Activated T-cell treated with anti-CD3 and anti-CD28 coated beads, Interleukin-2, amount 50 U/mL, for 24 hours (primary cell): ENCODE measurements at regions not wholly inside any gene's neighbourhood (a gene's known extent, or its start where the extent isn't known, plus 50 kb on each side); places are given as distances from the start of the nearest gene placed in this dataset.
"Not testable (repeated sequence)": the region's sequence is repeated elsewhere in the genome, so short reads cannot be mapped to it uniquely, and the experiment has no call there.

Experiments used
- DNase-seq: peaks from one replicate; pipeline ENCODE4 v3.0.0-alpha.2; 2020
- H3K27ac Mint-ChIP-seq: 2 replicates; pipeline ENCODE4 v1.8.0; 2020; ENCODE audit warnings: mild to moderate bottlenecking, mixed read lengths
- H3K27me3 Mint-ChIP-seq: 2 replicates; pipeline ENCODE4 v1.8.0; 2020; ENCODE audit warnings: mixed read lengths
- H3K36me3 Mint-ChIP-seq: 2 replicates; pipeline ENCODE4 v1.8.0; 2020; ENCODE audit warnings: low read depth, mixed read lengths
- H3K4me1 Mint-ChIP-seq: 2 replicates; pipeline ENCODE4 v1.8.0; 2020; ENCODE audit warnings: low read depth, mixed read lengths
- H3K4me3 Mint-ChIP-seq: 2 replicates; pipeline ENCODE4 v1.8.0; 2020; ENCODE audit warnings: mild to moderate bottlenecking, moderate library complexity, mixed read lengths
- H3K9me3 Mint-ChIP-seq: 2 replicates; pipeline ENCODE4 v1.8.0; 2020; ENCODE audit warnings: mixed read lengths

GRCh38 chr1:181310560-181310959, 172.8 kb upstream of the CACNA1E start:
- Mint-ChIP-seq H3K27ac (no peak overlapping the region), H3K36me3 (no peaks in the 10 kb centered on the region), H3K27me3 (peaks cover 25% of the 10 kb centered on the region), H3K4me3 (no peak overlapping the region), H3K9me3 (no peaks in the 10 kb centered on the region), H3K4me1 (peaks cover 8% of the 10 kb centered on the region)
- DNase-seq = no peak

GRCh38 chr1:181312946-181313345, 170.4 kb upstream of the CACNA1E start:
- no peaks in the 10 kb centered on the region for H3K36me3 Mint-ChIP-seq
- H3K4me3 Mint-ChIP-seq = no peak overlapping the region
- H3K27me3 Mint-ChIP-seq = peaks cover 47% of the 10 kb centered on the region
- no peaks in the 10 kb centered on the region for H3K9me3 Mint-ChIP-seq
- H3K4me1 Mint-ChIP-seq = peaks cover 15% of the 10 kb centered on the region
- no peak for DNase-seq
- H3K27ac Mint-ChIP-seq = no peak overlapping the region

GRCh38 chr1:181313466-181313865, 169.9 kb upstream of the CACNA1E start:
- H3K4me3 Mint-ChIP-seq = no peak overlapping the region
- H3K4me1 Mint-ChIP-seq = peaks cover 19% of the 10 kb centered on the region
- H3K27ac Mint-ChIP-seq = no peak overlapping the region
- H3K36me3 Mint-ChIP-seq = no peaks in the 10 kb centered on the region
- H3K27me3 Mint-ChIP-seq = peaks cover 52% of the 10 kb centered on the region
- DNase-seq = no peak
- H3K9me3 Mint-ChIP-seq = no peaks in the 10 kb centered on the region

- no peak overlapping the region for H3K4me3 Mint-ChIP-seq
- DNase-seq = no peak
- no peaks in the 10 kb centered on the region for H3K9me3 Mint-ChIP-seq
- no peak overlapping the region for H3K27ac Mint-ChIP-seq
- H3K36me3 Mint-ChIP-seq = no peaks in the 10 kb centered on the region
- peaks cover 57% of the 10 kb centered on the region for H3K27me3 Mint-ChIP-seq
- H3K4me1 Mint-ChIP-seq = peaks cover 25% of the 10 kb centered on the region
Observed at GRCh38 chr1:181314010-181314409, 169.3 kb upstream of the CACNA1E start.

- no peak overlapping the region for H3K27ac Mint-ChIP-seq
- no peak for DNase-seq
- H3K36me3 Mint-ChIP-seq = no peaks in the 10 kb centered on the region
- H3K27me3 Mint-ChIP-seq = peaks cover 67% of the 10 kb centered on the region
- peaks cover 27% of the 10 kb centered on the region for H3K4me1 Mint-ChIP-seq
- H3K9me3 Mint-ChIP-seq = no peaks in the 10 kb centered on the region
- no peak overlapping the region for H3K4me3 Mint-ChIP-seq
Observed at GRCh38 chr1:181314959-181315358, 168.4 kb upstream of the CACNA1E start.

- no peaks in the 10 kb centered on the region for H3K36me3 Mint-ChIP-seq
- peak overlapping the region; percentile 62 for H3K4me3 Mint-ChIP-seq
- peaks cover 75% of the 10 kb centered on the region for H3K27me3 Mint-ChIP-seq
- H3K4me1 Mint-ChIP-seq = peaks cover 27% of the 10 kb centered on the region
- no peak for DNase-seq
- no peaks in the 10 kb centered on the region for H3K9me3 Mint-ChIP-seq
- no peak overlapping the region for H3K27ac Mint-ChIP-seq
Observed at GRCh38 chr1:181317261-181317930, 165.9 kb upstream of the CACNA1E start.

- Mint-ChIP-seq H3K27me3 (peaks cover 69% of the 10 kb centered on the region), H3K4me1 (peaks cover 27% of the 10 kb centered on the region), H3K4me3 (peak overlapping the region; percentile 62), H3K27ac (no peak overlapping the region), H3K9me3 (no peaks in the 10 kb centered on the region), H3K36me3 (no peaks in the 10 kb centered on the region)
- peak; percentile 43 for DNase-seq
Observed at GRCh38 chr1:181318022-181318857, 165.1 kb upstream of the CACNA1E start.

GRCh38 chr1:181318858-181319235, 164.5 kb upstream of the CACNA1E start:
- DNase-seq = peak; percentile 39
- Mint-ChIP-seq H3K27me3 (peaks cover 67% of the 10 kb centered on the region), H3K4me3 (peak overlapping the region; percentile 62), H3K9me3 (no peaks in the 10 kb centered on the region), H3K4me1 (peaks cover 27% of the 10 kb centered on the region), H3K27ac (no peak overlapping the region), H3K36me3 (no peaks in the 10 kb centered on the region)

- no peaks in the 10 kb centered on the region for H3K9me3 Mint-ChIP-seq
- peaks cover 57% of the 10 kb centered on the region for H3K27me3 Mint-ChIP-seq
Observed at GRCh38 chr1:181319907-181320306, 163.4 kb upstream of the CACNA1E start.

GRCh38 chr1:181324797-181325616, 158.3 kb upstream of the CACNA1E start:
- Mint-ChIP-seq H3K27me3 (peaks cover 9% of the 10 kb centered on the region), H3K36me3 (no peaks in the 10 kb centered on the region), H3K4me3 (no peak overlapping the region), H3K9me3 (no peaks in the 10 kb centered on the region), H3K27ac (peak overlapping the region; percentile 76), H3K4me1 (peaks cover 15% of the 10 kb centered on the region)
- DNase-seq = peak; percentile 56

More at GRCh38 chr1:181319907-181320306, 163.4 kb upstream of the CACNA1E start:
- peaks cover 27% of the 10 kb centered on the region for H3K4me1 Mint-ChIP-seq
- H3K4me3 Mint-ChIP-seq = no peak overlapping the region
- no peak for DNase-seq
- no peak overlapping the region for H3K27ac Mint-ChIP-seq
- H3K36me3 Mint-ChIP-seq = no peaks in the 10 kb centered on the region

GRCh38 chr1:181325765-181326164, 157.6 kb upstream of the CACNA1E start:
- H3K4me3 Mint-ChIP-seq, H3K27me3 Mint-ChIP-seq, H3K9me3 Mint-ChIP-seq, H3K27ac Mint-ChIP-seq, DNase-seq, H3K36me3 Mint-ChIP-seq: not testable (repeated sequence)
- H3K4me1 Mint-ChIP-seq = peaks cover 15% of the 10 kb centered on the region

- Mint-ChIP-seq H3K36me3 (no peaks in the 10 kb centered on the region), H3K4me3 (no peak overlapping the region), H3K27ac (no peak overlapping the region), H3K4me1 (peaks cover 15% of the 10 kb centered on the region), H3K27me3 (no peaks in the 10 kb centered on the region), H3K9me3 (no peaks in the 10 kb centered on the region)
- DNase-seq = no peak
Observed at GRCh38 chr1:181326348-181326747, 157.0 kb upstream of the CACNA1E start.

- Mint-ChIP-seq H3K4me1 (peaks cover 15% of the 10 kb centered on the region), H3K27me3 (no peaks in the 10 kb centered on the region), H3K9me3 (no peaks in the 10 kb centered on the region), H3K36me3 (no peaks in the 10 kb centered on the region), H3K4me3 (no peak overlapping the region), H3K27ac (no peak overlapping the region)
- DNase-seq = no peak
Observed at GRCh38 chr1:181327796-181328195, 155.5 kb upstream of the CACNA1E start.

- no peaks in the 10 kb centered on the region for H3K4me1 Mint-ChIP-seq
- H3K36me3 Mint-ChIP-seq = no peaks in the 10 kb centered on the region
- no peak overlapping the region for H3K27ac Mint-ChIP-seq
- H3K27me3 Mint-ChIP-seq = no peaks in the 10 kb centered on the region
- H3K4me3 Mint-ChIP-seq = no peak overlapping the region
- no peak for DNase-seq
- peaks cover 2% of the 10 kb centered on the region for H3K9me3 Mint-ChIP-seq
Observed at GRCh38 chr1:181334724-181335123, 148.6 kb upstream of the CACNA1E start.
